ENCODE measurements at regions not wholly inside any gene's neighbourhood (a gene's known extent, or its start where the extent isn't known, plus 50 kb on each side); places are given as distances from the start of the nearest gene placed in this dataset.

- DNase-seq, result no peak
These were observed 51.2 kb downstream of the FOXL3 start for GRCh38 chr7:340979-341694.

- DNase-seq, result no peak
These were observed 52.1 kb downstream of the FOXL3 start for GRCh38 chr7:341841-342638.

- no peak for DNase-seq
These were observed 52.8 kb downstream of the FOXL3 start for GRCh38 chr7:342681-343216.

- no peak for DNase-seq
These were observed 53.4 kb downstream of the FOXL3 start for GRCh38 chr7:343227-343822.

- no peak for DNase-seq
These were observed 54.1 kb downstream of the FOXL3 start for GRCh38 chr7:343864-344607.

GRCh38 chr7:344608-344994 is 54.6 kb downstream of the FOXL3 start:
- no peak for DNase-seq

- no peak for DNase-seq
These were observed 56.3 kb downstream of the FOXL3 start for GRCh38 chr7:346116-346898.

GRCh38 chr7:347001-347590 is 57.1 kb downstream of the FOXL3 start:
- DNase-seq, result no peak

- DNase-seq, result no peak
These were observed 57.9 kb downstream of the FOXL3 start for GRCh38 chr7:347644-348479.

- DNase-seq, result no peak
These were observed 58.5 kb downstream of the FOXL3 start for GRCh38 chr7:348480-348844.

- no peak for DNase-seq
These were observed 59.2 kb downstream of the FOXL3 start for GRCh38 chr7:348962-349743.

- DNase-seq, result no peak
These were observed 61.3 kb downstream of the FOXL3 start for GRCh38 chr7:351256-351655.

GRCh38 chr7:351681-352480 is 61.9 kb downstream of the FOXL3 start:
- DNase-seq, result no peak

- DNase-seq, result no peak
These were observed 63.9 kb downstream of the FOXL3 start for GRCh38 chr7:353746-354325.

GRCh38 chr7:354597-355470 is 64.9 kb downstream of the FOXL3 start:
- DNase-seq, result no peak

- DNase-seq, result no peak
These were observed 65.6 kb downstream of the FOXL3 start for GRCh38 chr7:355568-355967.

GRCh38 chr7:356087-356486 is 66.1 kb downstream of the FOXL3 start:
- no peak for DNase-seq

Measured in inflammatory macrophage treated with lipopolysaccharide for 4 hours (primary cell).